ENCODE measurements at regions not wholly inside any gene's neighbourhood (a gene's known extent, or its start where the extent isn't known, plus 50 kb on each side); places are given as distances from the start of the nearest gene placed in this dataset.

DNA sequence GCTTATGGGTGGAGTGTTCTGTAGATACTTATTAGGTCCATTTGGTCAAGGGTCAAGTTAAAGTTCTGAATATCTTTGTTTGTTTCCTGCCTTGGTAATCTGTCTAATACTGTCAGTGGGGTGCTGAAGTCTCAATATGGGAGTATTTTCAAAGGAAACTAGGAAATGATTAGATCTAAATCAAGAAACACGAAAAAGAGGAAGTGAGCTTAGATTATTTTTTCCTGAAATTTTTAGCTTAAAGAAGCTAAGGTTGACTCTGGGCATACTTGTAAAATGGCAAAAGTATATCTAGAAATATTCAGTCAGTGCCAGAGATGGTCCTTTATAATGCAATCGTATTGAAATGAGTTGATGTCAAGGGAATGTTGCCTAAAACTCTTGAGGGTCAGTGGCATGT, 313.5 kb downstream of the ICE1 start:
- TF ChIP-seq JUND (IDR thresholded peaks at IDR 0.05; ENCODE audit: low read length) (no peak), CTCF (IDR thresholded peaks at IDR 0.05; ENCODE audit: control extremely low read depth in 1 of 3, insufficient read depth in 1 of 3, low read depth in 1 of 3, low read length in 3 of 3) (no peak), EP300 (IDR thresholded peaks at IDR 0.05; ENCODE audit: borderline replicate concordance in 1 of 2, low read depth in 2 of 2, low read length in 2 of 2) (no peak), SP2 (IDR thresholded peaks at IDR 0.05; ENCODE audit: low read length) (no peak), TBP (IDR thresholded peaks at IDR 0.05; ENCODE audit: low read depth, low read length) (no peak), SIN3A (conservative IDR thresholded peaks at IDR 0.05 in 1 of 2, IDR thresholded peaks at IDR 0.05 in 1 of 2; ENCODE audit: low read depth in 1 of 2, low read length in 2 of 2) (no peak), YY1 (IDR thresholded peaks at IDR 0.05; ENCODE audit: low read depth, low read length) (no peak), CHD2 (IDR thresholded peaks at IDR 0.05; ENCODE audit: low read length) (no peak), KDM1A (IDR thresholded peaks at IDR 0.05; ENCODE audit: borderline replicate concordance, low read length) (no peak), CBX5 (IDR thresholded peaks at IDR 0.05; ENCODE audit: low read depth, low read length) (no peak)
- TF ChIP-seq, protein P1, sequence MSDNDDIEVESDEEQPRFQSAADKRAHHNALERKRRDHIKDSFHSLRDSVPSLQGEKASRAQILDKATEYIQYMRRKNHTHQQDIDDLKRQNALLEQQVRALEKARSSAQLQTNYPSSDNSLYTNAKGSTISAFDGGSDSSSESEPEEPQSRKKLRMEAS (IDR thresholded peaks at IDR 0.05) = no peak

All from H1 (cell line).